Liver (tissue), 3 donors: ENCODE measurements at regions not wholly inside any gene's neighbourhood (a gene's known extent, or its start where the extent isn't known, plus 50 kb on each side); places are given as distances from the start of the nearest gene placed in this dataset.
"Not testable (repeated sequence)": the region's sequence is repeated elsewhere in the genome, so short reads cannot be mapped to it uniquely, and the experiment has no call there.

ENCODE experiments used
- EGR1 ChIP-seq, 2 donors: IDR thresholded peaks; 2 replicates each; pipeline ENCODE4 v1.6.1; 2016 to 2018; ENCODE audit warnings: antibody characterized with exemption in 2 of 2, low read depth in 2 of 2
- GABPA ChIP-seq, 2 donors: IDR thresholded peaks in 1 of 2; conservative IDR thresholded peaks in 1 of 2; 2 replicates each; pipeline ENCODE4 v1.6.1; 2016; ENCODE audit warnings: antibody characterized with exemption in 2 of 2, mild to moderate bottlenecking in 1 of 2, moderate library complexity in 1 of 2
- HNF4A ChIP-seq, 2 donors: conservative IDR thresholded peaks; 2 replicates each; pipeline ENCODE4 v1.6.1; 2016; ENCODE audit warnings: antibody characterized with exemption in 2 of 2, mild to moderate bottlenecking in 2 of 2
- JUND ChIP-seq, 2 donors: IDR thresholded peaks; 2 replicates each; pipeline ENCODE4 v1.6.1; 2016; ENCODE audit warnings: antibody characterized with exemption in 2 of 2
- MAX ChIP-seq: IDR thresholded peaks from 2 replicates; pipeline ENCODE4 v1.6.1; 2016; ENCODE audit warnings: antibody characterized with exemption
- RAD21 ChIP-seq, 2 donors: IDR thresholded peaks; 2 replicates each; pipeline ENCODE4 v1.6.1; 2016; ENCODE audit warnings: antibody characterized with exemption in 2 of 2, mild to moderate bottlenecking in 2 of 2
- REST ChIP-seq: IDR thresholded peaks from 2 replicates; pipeline ENCODE4 v1.6.1; 2016; ENCODE audit warnings: antibody characterized with exemption, mild to moderate bottlenecking
- RXRA ChIP-seq, 2 donors: IDR thresholded peaks; 2 replicates each; pipeline ENCODE4 v1.6.1; 2017 to 2018; ENCODE audit warnings: antibody characterized with exemption in 2 of 2, mild to moderate bottlenecking in 1 of 2
- SP1 ChIP-seq: IDR thresholded peaks from 2 replicates; pipeline ENCODE4 v1.6.1; 2018; ENCODE audit warnings: antibody characterized with exemption, mild to moderate bottlenecking
- TAF1 ChIP-seq: conservative IDR thresholded peaks from 2 replicates; pipeline ENCODE4 v1.6.1; 2016; ENCODE audit warnings: antibody characterized with exemption, mild to moderate bottlenecking
- YY1 ChIP-seq: IDR thresholded peaks from 2 replicates; pipeline ENCODE4 v1.6.1; 2016; ENCODE audit warnings: antibody characterized with exemption, mild to moderate bottlenecking
- TF ChIP-seq, protein P1 (sequence below): fragments of 150-350 bp; IDR thresholded peaks from 2 replicates; pipeline ENCODE4 v1.5.1; 2017; ENCODE audit warnings: improper control_type of control experiment, low read depth, low read length; ENCODE audit not compliant: missing input control
- TF ChIP-seq, protein P2 (sequence below): IDR thresholded peaks from 2 replicates; pipeline ENCODE4 v1.6.1; 2016; ENCODE audit warnings: antibody characterized with exemption
- TF ChIP-seq, protein P3 (sequence below): IDR thresholded peaks from 2 replicates; pipeline ENCODE4 v1.6.1; 2016; ENCODE audit warnings: antibody characterized with exemption
- donor health status: healthy.
- donor health status: healthy.

- TF ChIP-seq, protein P1, sequence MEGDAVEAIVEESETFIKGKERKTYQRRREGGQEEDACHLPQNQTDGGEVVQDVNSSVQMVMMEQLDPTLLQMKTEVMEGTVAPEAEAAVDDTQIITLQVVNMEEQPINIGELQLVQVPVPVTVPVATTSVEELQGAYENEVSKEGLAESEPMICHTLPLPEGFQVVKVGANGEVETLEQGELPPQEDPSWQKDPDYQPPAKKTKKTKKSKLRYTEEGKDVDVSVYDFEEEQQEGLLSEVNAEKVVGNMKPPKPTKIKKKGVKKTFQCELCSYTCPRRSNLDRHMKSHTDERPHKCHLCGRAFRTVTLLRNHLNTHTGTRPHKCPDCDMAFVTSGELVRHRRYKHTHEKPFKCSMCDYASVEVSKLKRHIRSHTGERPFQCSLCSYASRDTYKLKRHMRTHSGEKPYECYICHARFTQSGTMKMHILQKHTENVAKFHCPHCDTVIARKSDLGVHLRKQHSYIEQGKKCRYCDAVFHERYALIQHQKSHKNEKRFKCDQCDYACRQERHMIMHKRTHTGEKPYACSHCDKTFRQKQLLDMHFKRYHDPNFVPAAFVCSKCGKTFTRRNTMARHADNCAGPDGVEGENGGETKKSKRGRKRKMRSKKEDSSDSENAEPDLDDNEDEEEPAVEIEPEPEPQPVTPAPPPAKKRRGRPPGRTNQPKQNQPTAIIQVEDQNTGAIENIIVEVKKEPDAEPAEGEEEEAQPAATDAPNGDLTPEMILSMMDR = not testable (repeated sequence)
- TF ChIP-seq RXRA (IDR thresholded peaks at IDR 0.05); EGR1 (IDR thresholded peaks at IDR 0.05; ENCODE audit: low read depth in 2 of 2); MAX; RAD21 (IDR thresholded peaks at IDR 0.05); HNF4A (conservative IDR thresholded peaks at IDR 0.05); GABPA (IDR thresholded peaks at IDR 0.05 in 1 of 2, conservative IDR thresholded peaks at IDR 0.05 in 1 of 2); REST; TAF1; JUND (IDR thresholded peaks at IDR 0.05); SP1: not testable (repeated sequence)
- peak; percentile 15 for TF ChIP-seq YY1
- TF ChIP-seq, protein P2, sequence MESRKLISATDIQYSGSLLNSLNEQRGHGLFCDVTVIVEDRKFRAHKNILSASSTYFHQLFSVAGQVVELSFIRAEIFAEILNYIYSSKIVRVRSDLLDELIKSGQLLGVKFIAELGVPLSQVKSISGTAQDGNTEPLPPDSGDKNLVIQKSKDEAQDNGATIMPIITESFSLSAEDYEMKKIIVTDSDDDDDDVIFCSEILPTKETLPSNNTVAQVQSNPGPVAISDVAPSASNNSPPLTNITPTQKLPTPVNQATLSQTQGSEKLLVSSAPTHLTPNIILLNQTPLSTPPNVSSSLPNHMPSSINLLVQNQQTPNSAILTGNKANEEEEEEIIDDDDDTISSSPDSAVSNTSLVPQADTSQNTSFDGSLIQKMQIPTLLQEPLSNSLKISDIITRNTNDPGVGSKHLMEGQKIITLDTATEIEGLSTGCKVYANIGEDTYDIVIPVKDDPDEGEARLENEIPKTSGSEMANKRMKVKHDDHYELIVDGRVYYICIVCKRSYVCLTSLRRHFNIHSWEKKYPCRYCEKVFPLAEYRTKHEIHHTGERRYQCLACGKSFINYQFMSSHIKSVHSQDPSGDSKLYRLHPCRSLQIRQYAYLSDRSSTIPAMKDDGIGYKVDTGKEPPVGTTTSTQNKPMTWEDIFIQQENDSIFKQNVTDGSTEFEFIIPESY = not testable (repeated sequence)
- TF ChIP-seq, protein P3, sequence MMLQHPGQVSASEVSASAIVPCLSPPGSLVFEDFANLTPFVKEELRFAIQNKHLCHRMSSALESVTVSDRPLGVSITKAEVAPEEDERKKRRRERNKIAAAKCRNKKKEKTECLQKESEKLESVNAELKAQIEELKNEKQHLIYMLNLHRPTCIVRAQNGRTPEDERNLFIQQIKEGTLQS = not testable (repeated sequence)
Measured at GRCh38 chr7:73156510-73157168, 70.8 kb upstream of the SPDYE9 start.
